Stimulated activated naive CD4-positive, alpha-beta T cell (primary cell): ENCODE measurements at regions not wholly inside any gene's neighbourhood (a gene's known extent, or its start where the extent isn't known, plus 50 kb on each side); places are given as distances from the start of the nearest gene placed in this dataset.

Experiments
- DNase-seq, 6 experiments: peaks; one replicate each; lab custom pipeline; 2025; lab: John Stamatoyannopoulos, UW

DNA sequence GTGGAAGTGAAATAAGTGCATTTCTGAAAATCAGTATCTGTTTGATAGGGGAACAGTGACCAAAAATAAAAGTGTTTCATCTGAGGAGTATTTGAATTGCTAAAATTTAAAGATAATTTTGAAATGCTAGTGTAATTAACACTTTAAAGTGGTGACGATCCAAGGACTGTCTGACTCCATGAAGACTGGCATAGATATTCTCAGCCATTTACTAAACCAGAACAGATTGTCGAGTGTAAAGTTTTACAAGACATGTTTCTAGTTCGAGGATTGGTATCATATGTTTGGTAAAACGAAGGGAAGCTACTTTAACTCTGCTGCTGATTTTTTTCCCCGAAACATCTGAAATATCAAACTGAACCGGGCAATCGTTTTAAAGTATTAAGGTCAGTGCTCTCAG, 417.9 kb downstream of the EPHA4 start:
- no peak for DNase-seq

DNA sequence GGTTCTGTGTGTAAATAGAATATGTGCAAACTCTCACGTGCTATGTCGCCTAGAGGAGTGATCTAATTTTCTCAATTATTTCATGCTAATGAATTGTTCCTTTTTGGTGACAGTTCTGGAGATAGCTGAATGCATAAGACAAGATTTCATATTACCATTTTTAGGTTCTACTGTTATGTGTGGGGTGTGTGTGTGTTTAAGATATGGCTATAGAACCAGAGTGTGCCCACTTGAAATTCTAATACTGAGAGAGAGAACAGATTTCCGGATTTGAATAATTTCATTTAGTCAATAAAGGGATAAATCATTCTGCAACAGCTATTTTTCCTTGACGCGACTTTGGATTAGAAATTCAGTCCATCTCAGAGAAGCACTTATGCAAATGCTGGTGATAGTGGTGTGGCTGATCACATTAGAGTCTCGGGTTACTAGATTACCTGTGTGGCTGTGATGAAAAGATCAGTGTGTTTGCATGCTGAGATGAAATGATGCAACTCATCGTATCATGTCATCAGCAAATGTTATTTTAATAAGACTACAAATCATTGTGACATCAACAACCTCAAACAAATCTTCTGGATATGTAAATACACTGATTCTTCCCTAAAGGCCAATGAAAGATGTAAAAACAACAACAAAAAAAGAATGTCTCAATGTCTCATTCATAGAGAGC, 415.9 kb downstream of the EPHA4 start:
- DNase-seq, result no peak

DNA sequence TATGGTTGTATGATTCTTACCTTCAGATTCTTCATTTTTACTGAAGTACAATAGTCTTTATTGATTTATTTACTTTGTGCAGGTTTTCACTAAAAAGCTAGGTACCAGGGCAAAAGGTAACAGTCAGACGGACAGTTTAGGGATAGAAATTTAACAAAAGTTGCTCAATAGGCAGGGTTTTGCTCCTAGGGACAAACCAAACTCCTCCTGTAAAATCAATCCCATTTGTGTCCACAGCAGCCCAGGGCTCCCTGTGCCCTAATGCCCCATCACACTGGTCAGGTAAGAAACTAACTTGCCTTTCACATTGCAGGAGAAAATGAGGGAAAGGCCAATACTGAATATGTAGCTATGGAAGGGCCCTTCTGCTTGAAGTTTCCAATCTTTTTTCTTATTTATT, 410.9 kb downstream of the EPHA4 start:
- DNase-seq, result no peak

DNA sequence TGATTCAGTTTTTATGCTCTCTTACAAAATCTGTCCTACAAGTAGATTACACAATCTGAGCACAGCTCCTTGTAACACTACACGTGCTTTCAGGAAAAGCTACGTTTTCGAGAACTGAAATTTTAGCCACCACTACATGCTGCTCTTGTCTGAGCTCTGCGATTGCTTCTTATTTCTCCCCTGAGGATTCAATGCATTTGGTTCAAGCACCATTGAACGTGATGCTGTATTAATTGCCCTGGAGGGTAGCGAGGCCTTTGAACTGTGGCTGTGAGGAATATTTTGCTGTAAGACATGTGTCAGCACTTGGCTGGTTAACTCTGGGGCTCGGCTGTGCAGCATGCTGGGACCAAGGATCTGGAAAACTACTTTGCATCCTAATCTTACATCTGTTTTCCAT, 405.8 kb downstream of the EPHA4 start:
- no peak for DNase-seq

DNA sequence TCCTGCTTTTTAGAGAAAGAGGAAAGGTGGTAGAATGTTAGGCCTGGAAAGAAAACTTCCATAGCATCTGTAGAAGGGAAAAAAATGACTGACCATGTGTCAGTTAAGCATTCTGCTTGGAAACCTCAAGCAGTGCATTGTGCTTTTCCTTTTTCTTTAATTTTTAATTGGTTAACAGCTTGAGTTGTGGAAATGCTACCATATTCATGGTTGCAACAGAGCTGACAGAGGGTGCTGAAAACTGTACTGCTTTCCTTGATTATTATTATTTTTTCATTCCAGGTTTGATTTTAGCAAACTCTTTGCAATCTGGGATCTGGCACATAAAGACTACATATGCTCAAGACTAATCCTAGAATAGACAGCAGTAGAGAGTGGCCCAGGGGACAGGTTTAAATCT, 404.5 kb downstream of the EPHA4 start:
- no peak for DNase-seq

DNA sequence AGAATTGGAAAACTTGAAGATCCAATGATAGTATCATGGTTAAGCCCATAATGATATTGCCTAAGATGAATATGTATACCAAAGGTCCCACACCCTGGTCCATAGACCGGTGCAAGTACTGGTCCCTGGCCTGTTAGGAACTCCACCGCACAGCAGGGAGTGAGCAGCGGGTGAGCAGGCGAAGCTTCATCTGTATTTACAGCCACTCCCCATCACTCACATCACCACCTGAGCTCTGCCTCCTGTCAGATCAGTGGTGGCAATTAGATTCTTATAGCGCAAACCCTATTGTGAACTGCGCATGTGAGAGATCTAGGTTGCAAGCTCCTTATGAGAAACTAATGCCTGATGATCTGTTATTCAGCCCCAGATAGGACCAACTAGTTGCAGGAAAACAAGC, 402.4 kb downstream of the EPHA4 start:
- DNase-seq, result no peak

DNA sequence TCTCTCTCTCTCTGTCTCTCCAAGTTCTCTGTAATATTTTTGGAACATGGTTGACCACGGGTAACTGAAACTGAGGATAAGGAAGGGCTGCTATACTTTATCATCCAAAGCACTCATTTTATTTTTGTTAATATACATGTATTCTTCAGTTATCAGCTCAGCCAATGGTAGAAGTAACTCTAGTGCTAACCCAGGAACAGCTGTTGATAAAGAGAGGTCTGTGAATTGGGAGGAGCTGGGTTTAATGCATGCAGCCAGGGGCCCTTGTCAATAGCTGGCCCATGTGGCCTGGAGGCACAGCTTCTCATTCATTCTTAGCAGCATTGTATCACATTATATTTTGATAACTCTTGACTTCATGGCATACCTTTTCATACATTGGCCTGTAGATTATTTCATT, 401.6 kb downstream of the EPHA4 start:
- DNase-seq, result no peak

DNA sequence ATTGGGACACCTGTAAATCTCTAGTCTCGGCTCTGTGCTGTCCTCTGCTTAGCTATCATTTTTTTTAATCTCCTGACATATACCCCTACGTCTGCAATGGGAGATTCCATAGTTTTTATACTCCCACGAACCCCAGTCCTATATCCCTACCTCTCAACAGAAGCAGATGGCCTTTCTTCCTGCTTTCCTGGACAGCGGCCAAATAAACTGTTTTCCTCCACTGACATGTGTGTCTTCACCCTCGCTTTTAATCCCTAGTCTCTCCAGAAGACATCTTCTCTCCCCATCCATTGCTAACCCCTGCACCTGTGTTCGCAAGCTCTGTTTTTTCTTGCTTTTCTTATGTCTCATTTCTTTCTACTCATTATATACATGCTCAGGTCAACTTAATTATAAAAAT, 395.4 kb downstream of the EPHA4 start:
- no peak for DNase-seq

DNA sequence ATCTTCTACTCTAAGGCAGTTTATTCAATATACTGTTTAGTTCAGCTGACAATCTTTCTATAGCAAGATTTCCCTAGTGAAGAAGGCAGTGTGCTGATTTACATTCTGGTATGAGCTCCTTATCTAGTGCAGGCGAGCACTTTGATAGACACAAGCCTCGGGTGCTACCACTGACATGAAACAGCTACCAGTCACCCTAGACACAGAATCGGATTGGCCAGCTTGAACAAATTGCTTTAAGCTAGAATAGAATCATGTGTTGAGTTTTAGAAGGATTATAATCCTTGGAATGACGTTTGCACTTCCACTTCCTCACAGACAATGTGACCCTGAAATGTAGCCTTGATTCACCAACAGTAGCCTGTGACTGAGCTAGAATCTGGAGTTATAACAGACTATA, 394.0 kb downstream of the EPHA4 start:
- no peak for DNase-seq

DNA sequence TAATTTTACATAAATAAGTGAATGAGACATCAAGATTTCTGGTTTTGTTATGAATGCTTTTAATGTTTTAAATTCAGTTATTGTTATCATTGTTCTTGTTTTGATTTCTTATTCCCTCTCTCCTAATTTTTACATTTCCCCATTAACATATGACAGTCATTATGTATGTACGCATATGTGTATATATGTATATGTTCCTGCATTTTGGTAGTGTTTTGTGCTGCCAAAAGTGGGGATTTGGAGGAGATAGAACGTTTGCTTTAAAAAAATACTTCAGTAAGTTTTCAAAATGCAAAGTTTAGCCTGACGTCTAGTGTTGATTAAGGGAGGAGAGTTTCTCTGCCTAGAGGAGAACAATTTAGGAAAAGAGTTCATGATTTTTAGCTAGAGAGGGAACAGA, 385.2 kb downstream of the EPHA4 start:
- no peak for DNase-seq

DNA sequence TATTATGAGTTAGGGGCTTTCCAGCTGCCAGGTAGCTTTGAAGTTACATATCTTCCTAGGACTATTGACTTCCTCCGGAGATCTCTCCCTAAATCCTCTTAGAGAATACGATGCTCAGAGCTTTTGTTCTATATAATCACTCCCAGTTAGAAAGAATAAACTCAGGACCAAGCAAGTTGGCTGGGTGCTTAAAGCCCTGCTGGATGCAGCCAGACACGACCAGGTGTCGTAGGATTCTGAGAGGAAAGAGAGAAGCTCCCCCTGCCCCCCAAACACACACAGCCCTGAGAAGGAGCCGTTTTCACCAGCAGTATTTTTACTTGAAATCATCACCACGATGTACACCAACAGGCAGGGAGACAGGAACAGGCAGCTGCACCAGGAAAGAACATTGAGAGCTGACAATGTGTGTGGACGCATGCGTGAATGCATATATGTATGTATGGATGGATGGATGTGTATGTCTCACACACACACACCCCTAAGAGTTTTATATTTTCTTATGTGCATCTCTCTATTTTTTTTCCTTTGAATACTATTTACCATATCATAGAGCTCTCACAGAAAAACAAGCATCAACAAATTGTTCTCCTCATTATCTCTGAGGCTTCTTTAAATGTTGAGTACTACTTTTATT, 382.6 kb downstream of the EPHA4 start:
- no peak for DNase-seq

DNA sequence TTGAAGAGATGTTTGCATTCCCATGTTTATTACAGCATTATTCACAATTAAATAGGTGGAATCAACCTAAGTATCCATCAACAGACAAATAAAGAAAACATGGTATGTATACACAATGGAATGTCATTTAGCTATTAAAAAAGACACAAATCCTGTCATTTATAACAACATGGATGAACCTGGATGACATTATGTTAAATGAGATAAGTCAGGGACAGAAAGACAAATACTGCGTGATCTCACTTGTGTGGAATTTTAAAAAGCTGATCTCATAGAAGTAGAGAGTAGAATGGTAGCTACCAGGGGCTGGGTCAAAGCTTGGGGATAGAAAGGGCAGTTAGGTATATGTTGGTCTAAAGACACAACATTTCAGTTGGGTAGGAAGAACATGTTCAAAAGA, 376.3 kb downstream of the EPHA4 start:
- DNase-seq, result no peak

DNA sequence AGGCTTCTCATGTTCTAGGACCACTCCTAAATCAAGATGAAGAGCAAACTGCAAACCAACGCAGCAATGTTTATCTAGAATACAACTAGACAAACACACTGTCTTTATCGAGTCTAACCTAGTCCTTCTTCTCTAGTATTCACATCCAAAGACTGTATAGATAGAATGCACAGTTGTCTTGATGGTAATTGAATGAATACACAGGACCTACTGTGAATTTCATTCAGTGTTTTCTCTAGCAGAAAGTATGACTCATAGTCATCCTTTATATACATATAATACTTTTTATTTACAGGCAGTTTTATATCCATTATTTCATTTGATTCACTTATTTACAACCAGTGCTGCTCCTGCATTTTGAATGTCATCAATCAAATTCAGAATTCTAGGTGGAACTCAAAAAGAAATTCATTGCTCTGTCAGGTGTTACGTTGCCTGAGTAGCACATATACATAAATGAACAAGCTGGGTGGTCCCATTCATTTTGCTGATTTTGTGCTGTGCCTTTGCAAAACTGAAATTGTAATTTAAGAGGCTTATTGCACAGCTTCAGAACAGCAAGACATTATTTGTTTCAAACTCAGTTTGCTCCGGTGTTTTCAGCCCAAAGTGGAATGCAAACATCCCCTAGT, 374.8 kb downstream of the EPHA4 start:
- no peak for DNase-seq

DNA sequence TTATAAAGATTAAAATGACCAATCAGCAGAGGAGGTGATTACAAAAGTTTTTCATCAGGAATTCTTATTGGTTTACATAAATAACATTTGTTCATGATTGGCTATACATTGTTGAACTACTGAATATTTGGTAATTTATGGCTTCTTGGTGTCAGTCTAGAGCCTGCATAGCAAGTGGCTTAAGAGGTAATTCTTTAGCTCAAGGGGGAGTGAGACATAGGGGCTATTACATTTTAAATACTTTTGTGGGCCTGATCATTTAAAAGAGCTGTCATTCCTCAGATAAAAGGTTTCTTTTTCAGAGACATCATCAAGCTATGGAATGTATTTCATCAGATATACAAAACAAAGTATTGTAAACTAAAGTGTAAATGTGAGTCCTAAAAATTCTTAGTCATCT, 373.8 kb downstream of the EPHA4 start:
- DNase-seq, result no peak

DNA sequence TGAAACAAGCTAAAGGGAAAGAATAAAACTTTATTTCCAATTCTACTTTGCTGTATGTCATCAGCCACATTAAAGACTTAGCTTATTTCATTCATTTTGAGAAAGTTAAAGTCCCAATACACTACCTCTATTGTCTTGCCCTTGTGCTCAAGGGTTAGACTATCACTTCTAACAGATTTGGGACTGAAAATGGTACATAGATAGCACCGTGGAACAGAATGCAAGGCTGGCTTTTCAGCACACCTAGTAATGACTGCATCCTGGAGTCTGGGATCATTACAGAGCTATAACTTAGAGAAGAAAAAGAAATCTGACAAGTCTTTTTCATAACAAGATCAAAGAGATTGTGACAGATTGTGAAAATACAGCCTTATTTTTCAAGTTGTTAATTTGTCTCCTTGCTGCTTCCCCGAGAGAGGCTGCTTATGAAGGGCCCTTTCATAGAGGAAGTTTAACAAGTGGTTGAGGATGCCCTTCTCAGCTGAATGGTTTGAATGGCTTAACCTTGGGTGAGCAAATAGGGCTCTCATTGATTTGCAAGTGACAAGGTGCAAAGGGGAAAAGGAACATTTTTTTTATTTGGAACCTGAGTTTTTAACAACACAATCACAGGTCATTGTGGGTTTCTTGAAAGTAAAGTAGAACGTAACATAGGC, 371.8 kb downstream of the EPHA4 start:
- DNase-seq, result no peak

DNA sequence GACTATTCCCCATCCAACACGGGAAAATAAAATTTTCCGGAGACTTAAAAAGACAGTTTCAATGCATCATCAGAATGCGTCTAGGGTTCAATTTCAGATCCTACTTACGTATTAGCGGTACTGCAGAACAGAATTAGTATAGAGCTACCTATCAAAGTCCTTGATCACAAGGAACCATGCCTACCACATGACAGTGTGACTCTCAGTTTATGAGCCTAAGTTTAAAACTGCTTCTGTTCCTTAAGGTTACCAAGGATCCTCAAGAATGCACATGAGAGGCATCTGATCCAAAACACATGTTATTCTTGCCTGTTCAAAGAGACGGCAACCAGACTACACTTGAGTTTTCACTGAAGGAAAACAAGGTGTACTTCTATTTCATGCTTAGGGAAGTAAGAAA, 369.7 kb downstream of the EPHA4 start:
- no peak for DNase-seq

DNA sequence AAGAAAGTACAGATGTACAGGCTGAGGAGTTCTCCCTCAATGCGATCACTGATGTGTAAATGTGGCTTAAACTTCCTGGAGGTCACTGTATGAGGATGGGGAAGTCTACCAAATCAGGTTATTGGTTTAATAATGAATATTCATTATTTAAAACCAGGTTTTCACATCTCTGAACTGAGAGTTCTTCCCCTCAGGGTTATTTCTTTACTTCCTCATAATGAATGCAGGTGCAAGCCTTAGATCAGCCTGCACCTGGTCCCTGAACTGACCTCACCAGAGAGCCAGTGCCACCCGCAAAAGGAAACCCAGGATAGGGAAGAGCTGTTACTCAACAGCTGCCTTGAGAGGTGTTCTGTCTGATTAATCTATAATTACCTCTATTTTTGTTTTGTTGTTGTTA, 369.0 kb downstream of the EPHA4 start:
- DNase-seq, result no peak

DNA sequence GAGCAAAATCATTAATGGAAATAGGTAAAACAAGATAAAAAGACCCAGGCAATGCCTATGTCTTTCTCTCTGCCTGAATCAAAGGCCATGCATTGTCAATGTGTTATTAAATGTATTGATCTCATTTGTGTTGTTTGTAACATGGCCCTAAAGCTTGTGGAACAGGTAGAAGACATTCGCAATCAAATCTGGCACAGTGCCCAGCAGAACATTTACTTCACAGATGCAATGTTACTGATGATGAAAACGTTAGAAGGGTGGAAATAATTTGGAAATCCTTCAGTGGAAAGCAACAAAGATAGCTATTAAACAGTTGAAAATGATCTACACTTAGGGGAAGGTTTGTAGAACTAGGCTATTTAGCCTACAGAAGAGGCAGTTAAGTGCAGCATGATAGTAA, 368.2 kb downstream of the EPHA4 start:
- DNase-seq, result no peak

DNA sequence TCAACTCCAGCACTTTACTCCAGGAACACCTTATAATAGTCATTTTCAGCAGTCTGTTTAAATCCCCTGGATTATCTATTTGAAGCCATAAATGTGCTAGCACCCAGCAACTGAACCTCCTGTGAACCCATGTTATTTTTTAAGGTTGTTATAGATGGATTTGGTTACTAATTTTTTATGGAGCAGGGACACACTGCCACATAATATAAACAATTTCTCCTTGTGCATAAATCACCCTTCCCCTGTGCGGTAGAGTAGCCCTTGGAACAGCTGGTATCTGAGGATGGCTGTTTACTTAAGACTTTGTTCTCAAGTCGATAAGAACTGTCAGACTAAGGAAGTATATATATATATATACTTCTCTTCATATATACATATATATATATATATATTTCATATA, 367.4 kb downstream of the EPHA4 start:
- DNase-seq, result no peak

DNA sequence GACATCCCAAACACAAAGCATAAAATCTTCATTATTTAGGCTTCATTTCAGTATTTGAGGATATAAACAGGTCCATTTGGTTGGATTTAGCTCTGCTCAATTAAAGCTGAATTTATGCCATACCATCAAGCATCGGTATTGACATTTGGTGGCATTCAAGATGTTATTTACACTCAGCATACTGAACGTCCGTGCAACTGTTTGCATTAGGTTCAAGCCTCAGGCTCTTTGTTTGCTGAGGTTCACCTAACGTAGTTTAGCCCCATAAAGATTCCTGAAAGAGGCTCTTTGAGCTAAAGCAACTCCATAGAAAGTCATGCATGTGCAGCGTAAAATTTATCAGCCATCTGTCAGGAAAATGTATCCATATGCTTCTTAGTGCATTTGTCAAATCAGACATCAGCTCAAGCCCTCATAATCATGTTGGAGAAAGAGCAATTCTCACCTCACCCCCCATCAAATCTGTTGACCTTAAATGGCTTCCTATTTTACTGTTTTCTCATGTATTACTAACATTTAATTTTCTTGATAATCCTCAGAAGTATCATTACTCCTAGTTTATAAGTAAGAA, 366.9 kb downstream of the EPHA4 start:
- no peak for DNase-seq

DNA sequence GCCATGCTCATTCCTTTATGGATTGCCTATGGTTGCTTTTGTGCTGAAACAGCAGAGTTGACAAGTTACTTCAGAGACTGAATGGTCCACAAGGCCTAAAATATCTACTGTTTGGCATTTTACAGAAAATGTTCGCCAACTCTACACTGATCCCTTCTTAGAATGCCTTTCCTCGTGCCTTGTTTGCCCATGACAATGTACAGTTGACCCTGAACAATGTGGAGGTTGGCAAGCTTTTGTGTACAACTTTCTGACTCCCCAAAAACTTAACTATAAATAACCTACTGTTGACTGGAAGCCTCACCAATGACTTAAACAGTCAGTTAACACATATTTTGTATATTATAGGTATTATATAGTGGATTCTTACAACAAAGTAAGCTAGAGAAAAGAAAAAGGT, 361.4 kb downstream of the EPHA4 start:
- DNase-seq, result no peak

DNA sequence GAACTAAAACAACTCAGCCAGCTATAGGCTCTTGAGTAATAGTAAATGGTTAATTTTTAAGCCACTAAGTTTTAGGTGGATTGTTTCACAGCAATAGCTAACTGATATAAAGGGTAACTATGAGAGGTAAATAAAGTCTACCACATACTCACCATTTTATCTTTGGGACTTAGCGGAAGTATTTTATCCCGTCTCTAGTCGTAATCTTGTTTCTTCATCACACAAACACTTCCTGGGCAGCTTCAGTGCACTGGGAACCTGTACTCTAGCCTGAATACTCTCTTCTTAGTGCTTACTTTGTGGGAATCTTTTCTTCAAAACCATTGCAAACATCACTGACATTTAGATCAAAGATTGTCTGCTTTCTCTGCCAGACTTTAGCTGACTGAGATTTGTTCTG, 360.5 kb downstream of the EPHA4 start:
- no peak for DNase-seq

DNA sequence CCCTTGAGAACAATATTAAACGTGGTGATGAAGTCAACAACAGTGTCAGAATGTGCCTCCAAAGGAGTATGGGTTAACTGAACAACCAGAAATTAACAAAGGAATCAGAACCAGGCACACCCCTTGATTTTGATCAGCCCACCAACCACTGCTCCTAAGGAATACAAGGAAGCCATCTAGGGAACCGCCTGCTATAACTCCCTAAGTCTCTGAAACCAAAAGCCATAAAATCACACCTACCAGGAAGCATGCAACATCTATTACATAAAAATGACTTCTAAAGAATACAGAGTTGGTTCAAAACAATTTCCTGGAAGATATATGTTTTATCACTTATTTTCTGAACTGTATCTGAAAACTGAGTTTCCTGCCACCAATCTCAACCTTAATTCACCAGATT, 360.0 kb downstream of the EPHA4 start:
- DNase-seq, result no peak
